HUDEP-2 (cell line): ENCODE measurements at regions not wholly inside any gene's neighbourhood (a gene's known extent, or its start where the extent isn't known, plus 50 kb on each side); places are given as distances from the start of the nearest gene placed in this dataset.

Experiments
- DNase-seq, 76 experiments: peaks; one replicate each; lab custom pipeline; 2025; ENCODE audit not compliant: unreplicated experiment in 76 of 76; lab: John Stamatoyannopoulos, UW

GRCh38 chr17:33511670-33512069, 218.6 kb upstream of the ASIC2 start:
- DNase-seq: no peak

- no peak for DNase-seq
These were observed 219.0 kb upstream of the ASIC2 start for GRCh38 chr17:33512113-33512512.

- DNase-seq: no peak
These were observed 220.7 kb upstream of the ASIC2 start for GRCh38 chr17:33513769-33514168.

DNA sequence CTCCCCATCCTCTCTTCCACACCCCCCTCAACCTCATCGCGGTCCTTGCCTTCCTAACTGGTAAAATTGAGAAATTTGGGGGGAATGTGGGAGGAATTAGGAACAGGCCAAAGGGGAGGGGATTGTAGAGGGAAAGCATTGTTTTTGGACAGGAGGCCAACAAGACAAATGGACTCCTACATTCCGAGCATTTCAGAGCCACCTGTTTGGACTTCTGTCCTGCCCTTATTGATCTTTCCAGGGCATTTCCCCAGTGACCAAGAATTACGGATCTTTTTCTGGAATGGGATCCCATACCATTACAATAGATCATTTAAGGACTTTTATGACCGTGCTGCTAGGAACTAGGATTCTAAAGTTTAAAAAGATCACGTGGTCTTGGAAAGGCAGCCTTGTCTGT, 221.3 kb upstream of the ASIC2 start:
- no peak for DNase-seq

DNA sequence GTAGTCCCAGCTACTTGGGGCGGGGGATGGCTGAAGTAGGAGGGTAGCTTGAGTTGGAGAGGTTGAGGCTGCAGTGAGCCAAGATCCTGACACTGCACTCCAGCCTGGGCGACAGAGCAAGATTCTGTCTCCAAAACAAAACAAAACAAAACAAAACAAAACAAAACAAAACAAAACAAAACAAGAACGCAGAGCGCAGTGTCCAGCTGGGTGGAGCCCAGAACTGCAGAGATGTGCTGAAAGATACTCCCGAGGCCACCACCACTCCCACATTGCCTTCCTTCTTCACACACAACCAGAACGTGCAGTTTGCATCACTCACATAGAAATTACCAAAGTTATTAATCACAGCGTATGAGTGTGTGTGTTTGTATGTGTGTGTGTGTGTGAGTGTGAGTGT, 222.9 kb upstream of the ASIC2 start:
- no peak for DNase-seq

DNA sequence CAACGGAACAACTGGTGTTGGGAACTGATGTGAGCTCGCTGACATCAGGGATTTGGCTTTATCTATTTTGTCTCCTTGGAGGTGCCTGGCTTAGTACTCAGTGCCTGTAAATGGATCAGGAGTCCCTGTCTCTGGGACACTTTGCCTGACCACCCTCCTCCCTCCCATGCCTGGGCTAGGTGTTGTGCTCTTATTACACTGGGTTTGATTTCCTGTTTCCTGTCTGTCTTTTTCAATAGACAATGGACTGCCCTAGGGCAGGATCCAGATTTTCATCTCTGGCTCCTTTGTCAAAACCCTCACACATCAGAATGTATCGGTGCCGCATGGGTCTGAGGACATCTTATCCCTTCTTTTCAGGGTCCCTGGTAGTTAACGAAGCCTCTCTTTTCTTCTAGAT, 223.6 kb upstream of the ASIC2 start:
- DNase-seq: no peak

GRCh38 chr17:33517746-33518145, 224.7 kb upstream of the ASIC2 start:
- DNase-seq: no peak

- no peak for DNase-seq
These were observed 226.6 kb upstream of the ASIC2 start for GRCh38 chr17:33519692-33520091.

DNA sequence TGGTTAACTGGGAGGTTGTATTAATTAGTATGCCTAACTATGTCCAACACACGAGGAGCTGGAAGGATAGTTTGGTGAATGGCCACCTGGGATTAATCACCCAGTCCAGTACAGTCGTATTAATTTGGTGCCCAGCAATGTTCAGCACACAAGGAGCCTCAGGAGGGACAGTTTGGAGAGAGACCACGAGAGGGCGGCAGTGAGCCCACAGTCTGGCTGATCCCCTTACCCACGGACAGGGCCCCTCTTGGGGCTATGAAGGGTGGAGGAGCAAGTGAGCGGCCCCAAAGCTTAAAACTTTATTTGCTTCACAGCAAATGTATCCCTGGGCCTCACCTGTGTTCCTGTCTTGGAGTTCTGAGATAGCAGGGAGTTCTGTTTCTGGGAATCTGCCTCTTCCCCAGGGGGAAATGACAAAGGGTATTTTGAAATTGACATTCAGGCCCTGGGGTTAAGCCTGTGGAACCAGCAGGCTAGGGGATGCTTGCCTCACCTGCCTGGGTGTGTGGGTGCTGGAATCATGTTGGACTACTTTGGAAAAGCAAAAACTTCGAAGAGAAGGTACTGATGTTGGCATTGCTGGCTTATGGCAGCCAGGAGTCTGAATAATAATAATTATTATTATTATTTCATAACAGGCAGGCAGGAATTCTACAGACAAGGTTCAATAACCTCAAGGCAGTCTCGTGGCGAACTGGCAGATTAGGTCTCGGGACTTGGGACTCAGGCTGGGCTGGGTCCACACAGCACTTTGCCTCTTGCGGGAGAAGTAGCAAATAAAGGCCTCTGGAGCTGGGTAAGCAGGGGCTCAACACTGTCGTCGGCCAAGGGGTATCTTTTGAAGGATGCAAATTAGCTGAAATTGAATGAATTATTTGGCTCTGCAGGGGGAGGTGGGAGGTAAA, 227.6 kb upstream of the ASIC2 start:
- DNase-seq: peak in 32 of 76 experiments; percentile 1 to 40 (median 10)

GRCh38 chr17:33521784-33522183, 228.7 kb upstream of the ASIC2 start:
- peak in 7 of 76 experiments; percentile 6 to 14 (median 10) for DNase-seq

DNA sequence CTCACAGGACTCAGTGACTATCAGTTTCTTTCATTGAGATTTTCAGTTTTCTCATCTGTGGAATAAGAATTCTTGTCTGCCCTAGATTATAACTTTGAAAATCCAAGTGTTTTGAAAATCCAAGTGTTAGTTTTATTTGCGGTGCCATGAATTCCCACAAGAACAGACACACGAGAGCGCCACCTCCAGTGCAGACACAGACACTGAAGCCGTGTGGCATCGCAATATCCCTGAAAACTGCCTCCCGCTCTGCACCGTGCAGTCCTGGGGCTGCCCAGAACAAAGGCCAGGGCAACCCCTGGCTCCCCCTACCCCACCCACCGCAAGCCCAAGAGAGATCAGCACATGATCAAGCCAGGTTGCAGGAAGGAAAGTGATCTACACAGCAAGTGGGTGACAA, 229.5 kb upstream of the ASIC2 start:
- DNase-seq: no peak

- no peak for DNase-seq
These were observed 230.5 kb upstream of the ASIC2 start for GRCh38 chr17:33523577-33523981.

GRCh38 chr17:33525186-33525585, 232.1 kb upstream of the ASIC2 start:
- DNase-seq: no peak

GRCh38 chr17:33526717-33527116, 233.6 kb upstream of the ASIC2 start:
- no peak for DNase-seq

- no peak for DNase-seq
These were observed 234.2 kb upstream of the ASIC2 start for GRCh38 chr17:33527290-33527689.

GRCh38 chr17:33528846-33529245, 235.8 kb upstream of the ASIC2 start:
- DNase-seq: no peak

- DNase-seq: no peak
These were observed 236.7 kb upstream of the ASIC2 start for GRCh38 chr17:33529816-33530215.

DNA sequence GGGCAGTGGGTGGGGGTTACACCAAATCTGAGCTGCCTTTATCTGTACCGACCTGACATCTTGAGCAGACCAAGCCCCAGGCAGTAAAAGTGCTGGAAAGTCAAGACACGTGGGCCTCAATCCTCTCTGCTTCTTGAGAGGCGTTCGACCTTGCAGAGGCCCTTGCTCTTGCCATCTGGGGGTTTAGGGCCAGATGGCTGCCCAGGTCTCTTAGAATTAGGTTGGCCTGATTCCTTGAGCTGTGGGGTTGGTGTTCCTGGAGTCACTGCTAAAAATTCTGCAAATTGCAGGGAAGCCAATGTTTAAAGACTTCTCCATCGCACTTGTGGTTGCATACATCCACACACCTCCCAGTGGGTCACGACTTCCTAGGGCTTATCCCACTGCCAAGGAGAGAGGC, 238.2 kb upstream of the ASIC2 start:
- no peak for DNase-seq

GRCh38 chr17:33534087-33534486, 241.0 kb upstream of the ASIC2 start:
- DNase-seq: no peak

DNA sequence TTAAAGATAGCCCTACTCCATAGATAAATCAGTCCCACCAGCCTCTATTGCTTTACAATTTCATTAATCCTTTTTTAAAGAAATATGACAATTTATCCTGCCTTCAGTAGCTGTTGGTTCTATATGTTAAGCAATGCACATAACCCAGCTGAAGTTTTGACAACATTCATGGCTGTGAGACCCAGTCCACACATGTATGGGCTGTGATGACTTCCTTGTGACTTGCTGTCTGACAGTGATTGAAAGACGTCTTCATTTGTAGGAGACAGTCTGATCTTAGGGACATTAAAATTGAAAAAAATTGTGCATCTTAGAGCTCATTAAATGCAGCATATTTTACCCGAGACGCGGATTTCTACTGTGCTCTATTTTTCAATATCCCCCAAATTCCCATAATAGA, 252.0 kb upstream of the ASIC2 start:
- DNase-seq: no peak

- no peak for DNase-seq
These were observed 257.2 kb upstream of the ASIC2 start for GRCh38 chr17:33550261-33550660.

GRCh38 chr17:33551075-33551474, 258.0 kb upstream of the ASIC2 start:
- no peak for DNase-seq

- no peak for DNase-seq
These were observed 258.8 kb upstream of the ASIC2 start for GRCh38 chr17:33551911-33552310.
